HepG2 (cell line): ENCODE measurements at regions not wholly inside any gene's neighbourhood (a gene's known extent, or its start where the extent isn't known, plus 50 kb on each side); places are given as distances from the start of the nearest gene placed in this dataset.

Source experiments
- ATAC-seq: fragments of 200-7000 bp; cut with Tn5 transposase; 3 replicates; pipeline ENCODE4 v1.9.1; 2020; ENCODE audit warnings: mild to moderate bottlenecking, moderate library complexity
- BruUV-seq: library from RNA; stranded (reverse); fragments of 400-500 nt; replicated peaks from 2 replicates; lab custom pipeline; 2021; lab: Mats Ljungman, UMichigan
- CTCF ChIA-PET: fragments of 300-600 bp; formaldehyde crosslinking; extraction: SDS; loops from one replicate; lab custom pipeline; 2021; ENCODE audit warnings: low total read pairs, inconsistent platforms, low intra/inter-chr PET ratio; lab: Yijun Ruan, JAX
- POLR2A ChIA-PET: fragments of 350-600 bp; sonication (Branson Sonifier 250); formaldehyde crosslinking; loops from one replicate; lab custom pipeline; 2020; ENCODE audit warnings: antibody characterized with exemption, inconsistent platforms; lab: Yijun Ruan, JAX
- DNase-seq: peaks from one replicate; pipeline ENCODE4 v3.0.0-alpha.2; 2015; ENCODE audit warnings: low spot score
- FAIRE-seq: peaks from 3 replicates; lab custom pipeline; 2011; peaks lifted over from hg19 to GRCh38; lab: Jason Lieb, UNC
- H2AFZ ChIP-seq: one replicate; pipeline ENCODE4 v1.6.1; 2011; ENCODE audit warnings: low read length, inconsistent platforms
- H3K27ac ChIP-seq: fragments of 300-600 bp; 3 replicates; pipeline ENCODE4 v1.8.0; 2011; ENCODE audit warnings: mixed run types, mild to moderate bottlenecking, mixed read lengths, low read length, inconsistent platforms; ENCODE audit not compliant: insufficient read depth; ENCODE audit errors: extremely low read length
- H3K27me3 ChIP-seq, 2 experiments: fragments of 200-600 bp in 1 of 2; 2 replicates in 1 of 2; 3 replicates in 1 of 2; pipeline versions ENCODE4 v1.6.0 to v1.8.0; 2011; ENCODE audit warnings: low read length in 2 of 2, mild to moderate bottlenecking in 2 of 2, moderate library complexity in 2 of 2, inconsistent platforms in 1 of 2; ENCODE audit not compliant: insufficient read depth in 2 of 2, control insufficient read depth in 1 of 2
- H3K36me3 ChIP-seq, 2 experiments: fragments of 200-600 bp in 1 of 2; replicated peaks in 1 of 2; 2 replicates in 1 of 2; 3 replicates in 1 of 2; pipeline versions ENCODE4 v1.5.1 to v1.8.0; 2011; ENCODE audit warnings: low read length in 2 of 2, inconsistent platforms in 1 of 2; ENCODE audit not compliant: insufficient read depth in 2 of 2, control insufficient read depth in 1 of 2
- H3K4me1 ChIP-seq: 2 replicates; pipeline ENCODE4 v1.5.1; 2012; ENCODE audit warnings: low read length, inconsistent platforms; ENCODE audit not compliant: insufficient read depth
- H3K4me2 ChIP-seq: 2 replicates; pipeline ENCODE4 v1.6.0; 2011; ENCODE audit warnings: low read depth, low read length, inconsistent platforms
- H3K4me3 ChIP-seq, 3 experiments: fragments of 200-600 bp in 1 of 3; sonication (generic), shearing (Covaris generic) in 1 of 3; replicated peaks in 1 of 3; 2 replicates each; pipeline ENCODE4 v1.5.1; 2011 to 2016; ENCODE audit warnings: low read length in 3 of 3, inconsistent platforms in 2 of 3, low read depth in 2 of 3, mild to moderate bottlenecking in 2 of 3, control low read depth in 1 of 3, mixed read lengths in 1 of 3; ENCODE audit not compliant: insufficient read depth in 1 of 3
- H3K79me2 ChIP-seq: one replicate; pipeline ENCODE4 v1.6.1; 2011; ENCODE audit warnings: low read length, inconsistent platforms; ENCODE audit not compliant: insufficient read depth
- H3K9ac ChIP-seq: 2 replicates; pipeline ENCODE4 v1.6.0; 2011; ENCODE audit warnings: mild to moderate bottlenecking, low read depth, low read length, inconsistent platforms; ENCODE audit not compliant: insufficient read depth
- H3K9me3 ChIP-seq: 2 replicates; pipeline ENCODE4 v1.5.1; 2012; ENCODE audit warnings: mild to moderate bottlenecking, low read length
- H4K20me1 ChIP-seq: 2 replicates; pipeline ENCODE4 v1.6.0; 2011; ENCODE audit warnings: inconsistent platforms, mild to moderate bottlenecking, low read length, moderate library complexity; ENCODE audit not compliant: insufficient read depth
- MAFK ChIP-seq, 2 experiments: IDR thresholded peaks in 1 of 2; conservative IDR thresholded peaks in 1 of 2; 2 replicates each; pipeline ENCODE4 v1.6.1; 2011; ENCODE audit warnings: improper control_type of control experiment in 2 of 2, low read length in 2 of 2
- MIXL1 ChIP-seq: IDR thresholded peaks from 2 replicates; pipeline ENCODE4 v1.6.1; 2016
- SIN3B ChIP-seq: fragments of 150-350 bp; IDR thresholded peaks from 2 replicates; pipeline ENCODE4 v1.6.1; 2014; ENCODE audit warnings: low read length
- TAF15 ChIP-seq: fragments of 200-400 bp; formaldehyde crosslinking; IDR thresholded peaks from one replicate; pipeline ENCODE4 v1.6.1; 2018; ENCODE audit warnings: mild to moderate bottlenecking, low read depth, low read length; ENCODE audit not compliant: poor library complexity, severe bottlenecking
- ZFP36 ChIP-seq: fragments of 150-350 bp; IDR thresholded peaks from 2 replicates; pipeline ENCODE4 v1.6.1; 2018; ENCODE audit warnings: borderline replicate concordance, low read length, low read depth; ENCODE audit not compliant: partially characterized antibody
- ZNF317 ChIP-seq: sonication (generic); formaldehyde crosslinking; IDR thresholded peaks from 2 replicates; pipeline ENCODE4 v1.5.0; 2020; ENCODE audit warnings: mild to moderate bottlenecking, missing genetic modification reagents
- ZNF788 ChIP-seq: sonication (generic); formaldehyde crosslinking; IDR thresholded peaks from 2 replicates; pipeline ENCODE4 v1.5.0; 2020; ENCODE audit warnings: mild to moderate bottlenecking, missing genetic modification reagents, borderline replicate concordance
- WGBS: methylation state at CpG from one replicate; pipeline ENCODE4 v1.1.6; 2017; ENCODE audit warnings: low lambda C conversion rate; 5-methylcytosine and 5-hydroxymethylcytosine counted together
- in situ Hi-C: cut with HindIII; loops from 2 replicates; pipeline ENCODE4 v1.10.0; 2017; ENCODE audit warnings: low pct_unique_long_range_greater_than_20kb; ENCODE audit not compliant: extremely low pct_ligation_motif_present
- intact Hi-C: fragments of 100-400 bp; cut with micrococcal nuclease; formaldehyde crosslinking; loops from one replicate; pipeline ENCODE4 v1.10.0; 2022; ENCODE audit not compliant: unreplicated experiment
- TF ChIP-seq, protein P1 (sequence below): sonication (generic); formaldehyde crosslinking; IDR thresholded peaks from 2 replicates; pipeline ENCODE4 v1.4.0; 2020; ENCODE audit warnings: mild to moderate bottlenecking, low read depth, missing genetic modification reagents
- TF ChIP-seq, protein P2 (sequence below): sonication (generic); formaldehyde crosslinking; IDR thresholded peaks from 2 replicates; pipeline ENCODE4 v1.5.1; 2020; ENCODE audit warnings: mild to moderate bottlenecking, missing genetic modification reagents
- TF ChIP-seq, protein P3 (sequence below): fragments of 450-650 bp; IDR thresholded peaks from 2 replicates; pipeline ENCODE4 v1.6.1; 2017; ENCODE audit warnings: mild to moderate bottlenecking
- TF ChIP-seq, protein P4 (sequence below): sonication (generic); formaldehyde crosslinking; IDR thresholded peaks from 2 replicates; pipeline ENCODE4 v1.8.0; 2022; ENCODE audit warnings: missing genetic modification reagents, mild to moderate bottlenecking, borderline replicate concordance
- TF ChIP-seq, protein P5 (sequence below): IDR thresholded peaks from 2 replicates; pipeline ENCODE4 v1.6.1; 2016; ENCODE audit warnings: missing genetic modification reagents, missing compliant biosample characterization
- TF ChIP-seq, protein P6 (sequence below): sonication (generic); formaldehyde crosslinking; IDR thresholded peaks from 2 replicates; pipeline ENCODE4 v1.5.0; 2020; ENCODE audit warnings: missing genetic modification reagents
- TF ChIP-seq, protein P7 (sequence below): IDR thresholded peaks from 2 replicates; pipeline ENCODE4 v1.6.1; 2016; ENCODE audit warnings: low read depth, control low read depth

DNA sequence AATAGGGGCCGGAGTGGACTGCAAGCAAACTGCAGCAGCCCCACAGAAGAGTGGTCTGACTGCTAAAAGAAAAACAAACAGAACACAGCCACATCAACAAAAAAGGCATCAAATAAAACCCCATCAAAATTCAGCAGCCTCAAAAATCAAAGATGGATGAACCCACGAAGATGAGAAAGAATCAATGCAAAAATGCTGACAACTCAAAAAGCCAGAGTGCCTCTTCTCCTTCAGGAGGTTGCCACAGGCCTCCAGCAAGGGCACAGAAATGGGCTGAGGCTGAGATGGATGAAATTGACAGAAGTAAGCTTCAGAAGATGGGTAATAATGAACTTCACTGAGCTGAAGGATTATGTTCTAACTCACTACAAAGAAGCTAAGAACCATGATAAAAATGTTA lies 388.6 kb downstream of the PABPC4L start:
- ATAC-seq (no peak), DNase-seq (no peak), FAIRE-seq (no peak)
- BruUV-seq = no TSS peak
- ChIA-PET CTCF (no interaction called here), POLR2A (no interaction called here)
- Histone ChIP-seq H3K27ac (no peak overlapping the region), H4K20me1 (no peaks in the 10 kb centered on the region), H3K9me3 (peaks cover 3% of the 10 kb centered on the region; the same call in 1 of the 2 replicates), H3K79me2 (no peaks in the 10 kb centered on the region), H2AFZ (no peak overlapping the region), H3K4me2 (no peak overlapping the region), H3K27me3 (no peaks in the 10 kb centered on the region), H3K4me3 (no peak overlapping the region), H3K4me1 (no peaks in the 10 kb centered on the region), H3K36me3 (no peaks in the 10 kb centered on the region), H3K9ac (no peak overlapping the region)
- in situ Hi-C loops = no loop called here
- WGBS = 8% methylated on average over 2 of the region's 2 CpGs
- intact Hi-C loops = no loop called here
- TF ChIP-seq TAF15 (no peak), SIN3B (no peak), ZFP36 (no peak), MAFK (conservative IDR thresholded peaks at IDR 0.05 in 1 of 2, IDR thresholded peaks at IDR 0.05 in 1 of 2; ENCODE audit: low read length in 2 of 2) (peak; percentile 85 to 91), ZNF317 (CRISPR knock-in tag) (no peak), MIXL1 (no peak), ZNF788 (CRISPR knock-in tag) (no peak)
- TF ChIP-seq, protein P1, sequence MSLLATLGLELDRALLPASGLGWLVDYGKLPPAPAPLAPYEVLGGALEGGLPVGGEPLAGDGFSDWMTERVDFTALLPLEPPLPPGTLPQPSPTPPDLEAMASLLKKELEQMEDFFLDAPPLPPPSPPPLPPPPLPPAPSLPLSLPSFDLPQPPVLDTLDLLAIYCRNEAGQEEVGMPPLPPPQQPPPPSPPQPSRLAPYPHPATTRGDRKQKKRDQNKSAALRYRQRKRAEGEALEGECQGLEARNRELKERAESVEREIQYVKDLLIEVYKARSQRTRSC (CRISPR knock-in tag) = no peak
- TF ChIP-seq, protein P2, sequence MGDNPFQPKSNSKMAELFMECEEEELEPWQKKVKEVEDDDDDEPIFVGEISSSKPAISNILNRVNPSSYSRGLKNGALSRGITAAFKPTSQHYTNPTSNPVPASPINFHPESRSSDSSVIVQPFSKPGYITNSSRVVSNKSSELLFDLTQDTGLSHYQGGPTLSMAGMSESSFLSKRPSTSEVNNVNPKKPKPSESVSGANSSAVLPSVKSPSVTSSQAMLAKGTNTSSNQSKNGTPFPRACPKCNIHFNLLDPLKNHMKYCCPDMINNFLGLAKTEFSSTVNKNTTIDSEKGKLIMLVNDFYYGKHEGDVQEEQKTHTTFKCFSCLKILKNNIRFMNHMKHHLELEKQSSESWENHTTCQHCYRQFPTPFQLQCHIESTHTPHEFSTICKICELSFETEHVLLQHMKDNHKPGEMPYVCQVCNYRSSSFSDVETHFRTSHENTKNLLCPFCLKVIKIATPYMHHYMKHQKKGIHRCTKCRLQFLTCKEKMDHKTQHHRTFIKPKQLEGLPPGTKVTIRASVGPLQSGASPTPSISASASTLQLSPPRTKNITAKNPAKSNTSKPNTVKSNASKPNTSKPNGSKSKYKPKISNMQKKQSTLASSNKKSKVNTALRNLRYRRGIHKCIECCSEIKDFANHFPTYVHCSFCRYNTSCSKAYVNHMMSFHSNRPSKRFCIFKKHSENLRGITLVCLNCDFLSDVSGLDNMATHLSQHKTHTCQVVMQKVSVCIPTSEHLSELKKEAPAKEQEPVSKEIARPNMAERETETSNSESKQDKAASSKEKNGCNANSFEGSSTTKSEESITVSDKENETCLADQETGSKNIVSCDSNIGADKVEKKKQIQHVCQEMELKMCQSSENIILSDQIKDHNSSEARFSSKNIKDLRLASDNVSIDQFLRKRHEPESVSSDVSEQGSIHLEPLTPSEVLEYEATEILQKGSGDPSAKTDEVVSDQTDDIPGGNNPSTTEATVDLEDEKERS (CRISPR knock-in tag) = no peak
- TF ChIP-seq, protein P3, sequence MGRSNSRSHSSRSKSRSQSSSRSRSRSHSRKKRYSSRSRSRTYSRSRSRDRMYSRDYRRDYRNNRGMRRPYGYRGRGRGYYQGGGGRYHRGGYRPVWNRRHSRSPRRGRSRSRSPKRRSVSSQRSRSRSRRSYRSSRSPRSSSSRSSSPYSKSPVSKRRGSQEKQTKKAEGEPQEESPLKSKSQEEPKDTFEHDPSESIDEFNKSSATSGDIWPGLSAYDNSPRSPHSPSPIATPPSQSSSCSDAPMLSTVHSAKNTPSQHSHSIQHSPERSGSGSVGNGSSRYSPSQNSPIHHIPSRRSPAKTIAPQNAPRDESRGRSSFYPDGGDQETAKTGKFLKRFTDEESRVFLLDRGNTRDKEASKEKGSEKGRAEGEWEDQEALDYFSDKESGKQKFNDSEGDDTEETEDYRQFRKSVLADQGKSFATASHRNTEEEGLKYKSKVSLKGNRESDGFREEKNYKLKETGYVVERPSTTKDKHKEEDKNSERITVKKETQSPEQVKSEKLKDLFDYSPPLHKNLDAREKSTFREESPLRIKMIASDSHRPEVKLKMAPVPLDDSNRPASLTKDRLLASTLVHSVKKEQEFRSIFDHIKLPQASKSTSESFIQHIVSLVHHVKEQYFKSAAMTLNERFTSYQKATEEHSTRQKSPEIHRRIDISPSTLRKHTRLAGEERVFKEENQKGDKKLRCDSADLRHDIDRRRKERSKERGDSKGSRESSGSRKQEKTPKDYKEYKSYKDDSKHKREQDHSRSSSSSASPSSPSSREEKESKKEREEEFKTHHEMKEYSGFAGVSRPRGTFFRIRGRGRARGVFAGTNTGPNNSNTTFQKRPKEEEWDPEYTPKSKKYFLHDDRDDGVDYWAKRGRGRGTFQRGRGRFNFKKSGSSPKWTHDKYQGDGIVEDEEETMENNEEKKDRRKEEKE = no peak
- TF ChIP-seq, protein P4, sequence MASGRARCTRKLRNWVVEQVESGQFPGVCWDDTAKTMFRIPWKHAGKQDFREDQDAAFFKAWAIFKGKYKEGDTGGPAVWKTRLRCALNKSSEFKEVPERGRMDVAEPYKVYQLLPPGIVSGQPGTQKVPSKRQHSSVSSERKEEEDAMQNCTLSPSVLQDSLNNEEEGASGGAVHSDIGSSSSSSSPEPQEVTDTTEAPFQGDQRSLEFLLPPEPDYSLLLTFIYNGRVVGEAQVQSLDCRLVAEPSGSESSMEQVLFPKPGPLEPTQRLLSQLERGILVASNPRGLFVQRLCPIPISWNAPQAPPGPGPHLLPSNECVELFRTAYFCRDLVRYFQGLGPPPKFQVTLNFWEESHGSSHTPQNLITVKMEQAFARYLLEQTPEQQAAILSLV (CRISPR knock-in tag) = no peak
- TF ChIP-seq, protein P5, sequence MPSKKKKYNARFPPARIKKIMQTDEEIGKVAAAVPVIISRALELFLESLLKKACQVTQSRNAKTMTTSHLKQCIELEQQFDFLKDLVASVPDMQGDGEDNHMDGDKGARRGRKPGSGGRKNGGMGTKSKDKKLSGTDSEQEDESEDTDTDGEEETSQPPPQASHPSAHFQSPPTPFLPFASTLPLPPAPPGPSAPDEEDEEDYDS (CRISPR knock-in tag) = no peak
- TF ChIP-seq, protein P6, sequence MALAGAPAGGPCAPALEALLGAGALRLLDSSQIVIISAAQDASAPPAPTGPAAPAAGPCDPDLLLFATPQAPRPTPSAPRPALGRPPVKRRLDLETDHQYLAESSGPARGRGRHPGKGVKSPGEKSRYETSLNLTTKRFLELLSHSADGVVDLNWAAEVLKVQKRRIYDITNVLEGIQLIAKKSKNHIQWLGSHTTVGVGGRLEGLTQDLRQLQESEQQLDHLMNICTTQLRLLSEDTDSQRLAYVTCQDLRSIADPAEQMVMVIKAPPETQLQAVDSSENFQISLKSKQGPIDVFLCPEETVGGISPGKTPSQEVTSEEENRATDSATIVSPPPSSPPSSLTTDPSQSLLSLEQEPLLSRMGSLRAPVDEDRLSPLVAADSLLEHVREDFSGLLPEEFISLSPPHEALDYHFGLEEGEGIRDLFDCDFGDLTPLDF = no peak
- TF ChIP-seq, protein P7, sequence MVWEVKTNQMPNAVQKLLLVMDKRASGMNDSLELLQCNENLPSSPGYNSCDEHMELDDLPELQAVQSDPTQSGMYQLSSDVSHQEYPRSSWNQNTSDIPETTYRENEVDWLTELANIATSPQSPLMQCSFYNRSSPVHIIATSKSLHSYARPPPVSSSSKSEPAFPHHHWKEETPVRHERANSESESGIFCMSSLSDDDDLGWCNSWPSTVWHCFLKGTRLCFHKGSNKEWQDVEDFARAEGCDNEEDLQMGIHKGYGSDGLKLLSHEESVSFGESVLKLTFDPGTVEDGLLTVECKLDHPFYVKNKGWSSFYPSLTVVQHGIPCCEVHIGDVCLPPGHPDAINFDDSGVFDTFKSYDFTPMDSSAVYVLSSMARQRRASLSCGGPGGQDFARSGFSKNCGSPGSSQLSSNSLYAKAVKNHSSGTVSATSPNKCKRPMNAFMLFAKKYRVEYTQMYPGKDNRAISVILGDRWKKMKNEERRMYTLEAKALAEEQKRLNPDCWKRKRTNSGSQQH (CRISPR knock-in tag) = no peak
